ENCODE measurements at regions not wholly inside any gene's neighbourhood (a gene's known extent, or its start where the extent isn't known, plus 50 kb on each side); places are given as distances from the start of the nearest gene placed in this dataset.

DNA sequence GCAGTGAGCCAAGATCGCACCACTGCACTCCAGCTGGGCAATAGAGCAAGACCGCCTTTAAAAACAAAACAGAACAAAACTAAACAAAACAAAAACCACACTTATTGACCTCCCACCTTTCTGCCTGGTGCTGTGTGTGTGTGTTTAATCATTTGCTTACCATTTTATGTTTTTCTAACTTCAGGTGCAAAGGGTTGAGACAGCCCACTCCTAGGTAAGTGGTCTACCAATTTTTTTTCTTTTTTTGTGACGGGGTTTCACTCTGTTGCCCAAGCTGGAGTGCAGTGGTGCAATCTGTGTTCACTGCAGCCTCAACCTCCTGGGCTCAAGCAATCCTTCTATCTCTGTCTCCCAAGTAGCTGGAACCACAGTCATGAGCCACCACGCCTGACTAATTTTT is 65.8 kb downstream of the SALL1 start:
- H3K4me3 ChIP-seq: no peak overlapping the region
- H3K27ac ChIP-seq: no peak overlapping the region
- ATAC-seq (no peak), DNase-seq (no peak)
- TF ChIP-seq, protein P1, sequence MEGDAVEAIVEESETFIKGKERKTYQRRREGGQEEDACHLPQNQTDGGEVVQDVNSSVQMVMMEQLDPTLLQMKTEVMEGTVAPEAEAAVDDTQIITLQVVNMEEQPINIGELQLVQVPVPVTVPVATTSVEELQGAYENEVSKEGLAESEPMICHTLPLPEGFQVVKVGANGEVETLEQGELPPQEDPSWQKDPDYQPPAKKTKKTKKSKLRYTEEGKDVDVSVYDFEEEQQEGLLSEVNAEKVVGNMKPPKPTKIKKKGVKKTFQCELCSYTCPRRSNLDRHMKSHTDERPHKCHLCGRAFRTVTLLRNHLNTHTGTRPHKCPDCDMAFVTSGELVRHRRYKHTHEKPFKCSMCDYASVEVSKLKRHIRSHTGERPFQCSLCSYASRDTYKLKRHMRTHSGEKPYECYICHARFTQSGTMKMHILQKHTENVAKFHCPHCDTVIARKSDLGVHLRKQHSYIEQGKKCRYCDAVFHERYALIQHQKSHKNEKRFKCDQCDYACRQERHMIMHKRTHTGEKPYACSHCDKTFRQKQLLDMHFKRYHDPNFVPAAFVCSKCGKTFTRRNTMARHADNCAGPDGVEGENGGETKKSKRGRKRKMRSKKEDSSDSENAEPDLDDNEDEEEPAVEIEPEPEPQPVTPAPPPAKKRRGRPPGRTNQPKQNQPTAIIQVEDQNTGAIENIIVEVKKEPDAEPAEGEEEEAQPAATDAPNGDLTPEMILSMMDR (IDR thresholded peaks at IDR 0.05): no peak
- intact Hi-C loops (cut with DNase I): no loop called here
- no peaks in the 10 kb centered on the region for H3K4me1 ChIP-seq
- H3K27me3 ChIP-seq (ENCODE audit: insufficient read depth in 3 of 3, low read length in 2 of 3): no peaks in the 10 kb centered on the region
- no peaks in the 10 kb centered on the region for H3K36me3 ChIP-seq (ENCODE audit: insufficient read depth in 1 of 2, low read depth in 1 of 2)
- no peaks in the 10 kb centered on the region for H3K9me3 ChIP-seq
- 82 to 88% (median 88%) methylated on average over 4 of the region's 4 CpGs for WGBS, 3 donors

DNA sequence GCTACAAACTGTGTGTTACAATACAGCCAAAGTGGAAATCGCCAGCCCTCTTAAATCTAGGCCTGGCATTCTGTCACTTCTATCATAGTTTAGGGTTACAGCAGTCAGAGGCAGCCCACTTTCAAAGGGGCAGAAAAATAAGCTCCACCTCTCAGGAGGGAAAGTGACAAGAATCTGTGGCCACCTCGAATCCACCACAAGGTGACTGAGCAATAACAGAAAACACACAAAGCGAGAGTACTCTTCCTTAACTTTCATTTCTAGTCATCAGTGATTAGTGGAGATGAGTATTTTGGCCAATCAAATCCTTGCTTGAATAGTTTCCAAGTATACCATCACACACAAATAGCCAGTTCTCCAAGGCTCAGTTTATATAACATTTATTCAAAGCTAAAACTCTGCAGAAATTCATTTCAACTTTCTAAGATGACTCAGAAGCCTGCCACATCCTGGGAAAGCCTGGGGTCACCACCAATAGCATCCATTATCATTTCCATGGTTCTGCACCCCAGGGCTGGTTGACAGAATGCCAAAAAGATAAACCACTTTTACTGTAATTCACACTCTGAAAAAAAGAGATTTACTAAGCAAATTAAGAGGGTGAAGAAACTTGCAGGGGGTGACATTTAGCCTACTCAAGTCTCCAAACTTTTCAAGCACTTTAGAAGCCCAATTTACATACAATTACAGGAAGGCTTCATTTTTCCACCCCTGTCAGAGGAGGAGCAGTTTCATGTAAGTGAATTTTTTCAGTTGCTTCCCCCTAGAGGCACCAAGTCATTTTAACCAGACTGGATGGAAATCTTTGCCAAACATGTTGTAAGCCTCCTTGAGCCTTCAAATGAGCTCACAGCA is 66.8 kb downstream of the SALL1 start:
- Histone ChIP-seq H3K36me3 (ENCODE audit: insufficient read depth in 1 of 2, low read depth in 1 of 2) (no peaks in the 10 kb centered on the region), H3K27ac (no peak overlapping the region), H3K4me1 (no peaks in the 10 kb centered on the region), H3K4me3 (no peak overlapping the region), H3K27me3 (ENCODE audit: insufficient read depth in 3 of 3, low read length in 2 of 3) (no peaks in the 10 kb centered on the region), H3K9me3 (no peaks in the 10 kb centered on the region)
- TF ChIP-seq, protein P1 (IDR thresholded peaks at IDR 0.05): no peak
- no peak for DNase-seq
- intact Hi-C loops (cut with DNase I): no loop called here
- no peak for ATAC-seq
- WGBS, 3 donors: 64 to 74% (median 69%) methylated on average over 3 of the region's 3 CpGs

- H3K27me3 ChIP-seq (ENCODE audit: insufficient read depth in 3 of 3, low read length in 2 of 3): no peaks in the 10 kb centered on the region
- no peak overlapping the region for H3K27ac ChIP-seq
- no peak overlapping the region for H3K4me3 ChIP-seq
- WGBS, 3 donors: 59 to 63% (median 63%) methylated on average over 4 of the region's 4 CpGs
- H3K9me3 ChIP-seq: no peaks in the 10 kb centered on the region
- TF ChIP-seq, protein P1 (IDR thresholded peaks at IDR 0.05): no peak
- no peaks in the 10 kb centered on the region for H3K4me1 ChIP-seq
- no peaks in the 10 kb centered on the region for H3K36me3 ChIP-seq (ENCODE audit: insufficient read depth in 1 of 2, low read depth in 1 of 2)
- DNase-seq: no peak
- intact Hi-C loops (cut with DNase I): no loop called here
- no peak for ATAC-seq
Observed at GRCh38 chr16:51072591-51072990, 78.5 kb downstream of the SALL1 start.

DNA sequence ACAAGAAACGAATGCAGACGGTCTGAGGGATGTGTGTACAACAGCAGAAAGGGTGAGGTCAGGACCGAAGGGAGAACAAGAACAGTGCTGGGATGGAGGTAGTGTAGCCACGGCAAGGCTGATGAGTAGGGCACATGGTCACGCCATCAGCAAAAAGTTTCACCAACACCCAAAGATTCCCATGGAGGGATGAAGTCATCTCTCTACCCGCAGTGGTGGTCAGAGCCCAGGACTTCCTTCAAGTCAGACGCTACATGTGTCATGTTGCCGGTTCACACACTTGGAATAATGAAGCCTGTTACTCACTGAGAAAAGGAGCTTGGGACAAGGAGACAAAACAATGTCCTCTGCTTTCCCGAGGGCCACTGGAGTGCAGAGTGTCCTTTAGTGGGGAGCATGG is 79.7 kb downstream of the SALL1 start:
- no peaks in the 10 kb centered on the region for H3K9me3 ChIP-seq
- WGBS, 3 donors: 75 to 82% (median 79%) methylated on average over 9 of the region's 9 CpGs
- H3K27ac ChIP-seq: no peak overlapping the region
- TF ChIP-seq, protein P1 (IDR thresholded peaks at IDR 0.05): no peak
- no peak overlapping the region for H3K4me3 ChIP-seq
- intact Hi-C loops (cut with DNase I): no loop called here
- no peaks in the 10 kb centered on the region for H3K36me3 ChIP-seq (ENCODE audit: insufficient read depth in 1 of 2, low read depth in 1 of 2)
- ATAC-seq: no peak
- DNase-seq: no peak
- no peaks in the 10 kb centered on the region for H3K27me3 ChIP-seq (ENCODE audit: insufficient read depth in 3 of 3, low read length in 2 of 3)
- H3K4me1 ChIP-seq: no peaks in the 10 kb centered on the region

DNA sequence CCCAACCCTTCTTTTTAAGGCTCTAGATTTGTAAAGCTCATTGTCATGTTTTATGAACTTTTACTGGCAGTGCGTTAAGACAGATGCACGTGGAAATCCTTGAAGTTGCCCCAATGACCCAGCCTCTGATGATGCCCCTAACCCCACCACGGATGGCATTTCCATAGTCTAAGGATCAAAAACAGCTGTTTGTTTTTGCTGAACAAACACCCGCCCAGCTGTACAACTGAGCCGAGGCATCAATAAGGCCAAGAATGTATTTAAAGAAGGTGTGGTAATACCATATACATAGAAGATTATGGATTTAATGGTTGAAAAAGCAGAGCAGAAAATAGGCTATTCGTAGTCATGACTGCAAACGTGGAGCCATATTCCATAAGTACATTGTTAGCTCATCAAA is 83.7 kb downstream of the SALL1 start:
- no peak for ATAC-seq
- no peak for DNase-seq
- Histone ChIP-seq H3K4me3 (no peak overlapping the region), H3K36me3 (ENCODE audit: insufficient read depth in 1 of 2, low read depth in 1 of 2) (no peaks in the 10 kb centered on the region), H3K4me1 (no peaks in the 10 kb centered on the region), H3K27ac (no peak overlapping the region), H3K9me3 (no peaks in the 10 kb centered on the region), H3K27me3 (ENCODE audit: insufficient read depth in 3 of 3, low read length in 2 of 3) (no peaks in the 10 kb centered on the region)
- 30 to 43% (median 38%) methylated on average over 7 of the region's 7 CpGs for WGBS, 3 donors
- TF ChIP-seq, protein P1 (IDR thresholded peaks at IDR 0.05): no peak
- intact Hi-C loops (cut with DNase I): no loop called here
